ENCODE measurements at regions not wholly inside any gene's neighbourhood (a gene's known extent, or its start where the extent isn't known, plus 50 kb on each side); places are given as distances from the start of the nearest gene placed in this dataset.

- Mint-ChIP-seq H3K27ac (no peak overlapping the region), H3K27me3 (no peaks in the 10 kb centered on the region), H3K9me3 (ENCODE audit: insufficient read depth) (peaks cover 2% of the 10 kb centered on the region), H3K4me3 (no peak overlapping the region), H3K4me1 (no peaks in the 10 kb centered on the region)
- no peaks in the 10 kb centered on the region for H3K27me3 ChIP-seq (replicated peaks in 1 of 4; ENCODE audit: control extremely low read depth in 1 of 4, control insufficient read depth in 3 of 4, insufficient read depth in 4 of 4, low read length in 3 of 4)
- no peak overlapping the region for H3K4me2 ChIP-seq (replicated peaks; ENCODE audit: low read depth, low read length, poor library complexity, severe bottlenecking)
- WGBS (ENCODE audit: insufficient coverage): no CpG with 5 or more reads among the region's 1 CpG
- H3K9ac ChIP-seq (ENCODE audit: low read length): no peak overlapping the region
- H4K20me1 ChIP-seq (ENCODE audit: control insufficient read depth, insufficient read depth, low read length, poor library complexity, severe bottlenecking): no peaks in the 10 kb centered on the region
- TF ChIP-seq, protein P1, sequence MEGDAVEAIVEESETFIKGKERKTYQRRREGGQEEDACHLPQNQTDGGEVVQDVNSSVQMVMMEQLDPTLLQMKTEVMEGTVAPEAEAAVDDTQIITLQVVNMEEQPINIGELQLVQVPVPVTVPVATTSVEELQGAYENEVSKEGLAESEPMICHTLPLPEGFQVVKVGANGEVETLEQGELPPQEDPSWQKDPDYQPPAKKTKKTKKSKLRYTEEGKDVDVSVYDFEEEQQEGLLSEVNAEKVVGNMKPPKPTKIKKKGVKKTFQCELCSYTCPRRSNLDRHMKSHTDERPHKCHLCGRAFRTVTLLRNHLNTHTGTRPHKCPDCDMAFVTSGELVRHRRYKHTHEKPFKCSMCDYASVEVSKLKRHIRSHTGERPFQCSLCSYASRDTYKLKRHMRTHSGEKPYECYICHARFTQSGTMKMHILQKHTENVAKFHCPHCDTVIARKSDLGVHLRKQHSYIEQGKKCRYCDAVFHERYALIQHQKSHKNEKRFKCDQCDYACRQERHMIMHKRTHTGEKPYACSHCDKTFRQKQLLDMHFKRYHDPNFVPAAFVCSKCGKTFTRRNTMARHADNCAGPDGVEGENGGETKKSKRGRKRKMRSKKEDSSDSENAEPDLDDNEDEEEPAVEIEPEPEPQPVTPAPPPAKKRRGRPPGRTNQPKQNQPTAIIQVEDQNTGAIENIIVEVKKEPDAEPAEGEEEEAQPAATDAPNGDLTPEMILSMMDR (IDR thresholded peaks at IDR 0.05): no peak
- no peak for TF ChIP-seq EZH2 (IDR thresholded peaks at IDR 0.05; ENCODE audit: borderline replicate concordance, insufficient read depth, low read depth, low read length, poor library complexity, severe bottlenecking)
- ATAC-seq (ENCODE audit: low read depth): no peak
- H2AFZ ChIP-seq (ENCODE audit: insufficient read depth, low read depth, low read length, poor library complexity, severe bottlenecking): no peak overlapping the region
- H3K4me3 ChIP-seq (ENCODE audit: control extremely low read depth in 1 of 5, extremely low read depth in 1 of 5, insufficient read depth in 1 of 5, low read depth in 2 of 5, low read length in 4 of 5): no peak overlapping the region
- DNase-seq: no peak
- no peaks in the 10 kb centered on the region for H3K36me3 ChIP-seq (replicated peaks in 1 of 2; ENCODE audit: control extremely low read depth in 1 of 2, control insufficient read depth in 1 of 2, extremely low read depth in 1 of 2, insufficient read depth in 2 of 2, low read length in 1 of 2)
- H3K4me1 ChIP-seq (ENCODE audit: control insufficient read depth in 2 of 2, insufficient read depth in 2 of 2, low read length in 2 of 2): no peaks in the 10 kb centered on the region
- no peaks in the 10 kb centered on the region for H3K9me3 ChIP-seq (ENCODE audit: control extremely low read depth in 1 of 3, control insufficient read depth in 2 of 3, insufficient read depth in 1 of 3, low read length in 2 of 3)
- H3K79me2 ChIP-seq (ENCODE audit: control insufficient read depth, insufficient read depth, low read length): no peaks in the 10 kb centered on the region
- no peak overlapping the region for H3K27ac ChIP-seq (ENCODE audit: low read length in 2 of 2)
- intact Hi-C loops (cut with micrococcal nuclease): no loop called here
- POLR2A ChIA-PET: no interaction called here
- CTCF ChIA-PET: no interaction called here
These were observed 659.6 kb upstream of the INTU start for GRCh38 chr4:126973201-126973600.

DNA sequence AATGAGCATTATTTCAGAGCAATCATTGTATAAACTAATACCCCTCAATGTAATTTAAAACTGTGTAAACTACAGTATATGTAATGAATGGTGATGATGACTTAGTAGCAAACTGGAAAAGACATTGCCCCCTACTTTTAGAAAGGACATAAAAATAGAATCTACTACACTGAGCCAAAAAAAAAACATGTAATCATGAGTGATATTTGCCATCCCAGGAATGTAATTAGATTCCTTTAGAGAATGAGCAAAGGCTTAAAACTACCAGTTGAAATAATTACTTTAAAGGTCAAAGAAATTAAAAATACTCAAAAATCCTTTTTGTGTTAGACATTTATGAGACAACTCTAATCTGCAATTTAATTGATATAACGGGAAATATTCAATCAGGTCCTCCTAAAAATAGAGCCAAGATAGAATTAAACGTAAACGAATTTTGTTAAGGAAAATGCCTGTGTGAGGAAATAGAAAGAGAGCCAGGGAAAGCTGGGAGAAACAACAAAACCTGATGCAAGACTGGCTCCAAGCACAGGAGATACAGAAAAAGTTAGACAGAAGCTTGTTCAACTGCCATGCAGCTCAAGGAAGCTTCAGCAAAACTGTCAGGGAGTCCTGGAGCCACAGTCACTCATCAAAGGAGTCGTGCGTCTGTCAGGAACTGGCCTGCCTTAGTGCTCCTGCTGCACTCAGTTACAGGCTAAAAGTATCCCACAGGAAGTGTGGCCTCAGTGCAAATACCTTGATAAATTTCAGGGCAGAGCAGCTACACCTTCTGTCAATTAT, 655.7 kb upstream of the INTU start:
- TF ChIP-seq, protein P1 (IDR thresholded peaks at IDR 0.05): no peak
- TF ChIP-seq EZH2 (IDR thresholded peaks at IDR 0.05; ENCODE audit: borderline replicate concordance, insufficient read depth, low read depth, low read length, poor library complexity, severe bottlenecking): no peak
- Mint-ChIP-seq H3K9me3 (ENCODE audit: insufficient read depth) (peaks cover 4% of the 10 kb centered on the region), H3K27me3 (no peaks in the 10 kb centered on the region), H3K4me3 (no peak overlapping the region), H3K4me1 (no peaks in the 10 kb centered on the region), H3K27ac (no peak overlapping the region)
- DNase-seq (no peak), ATAC-seq (ENCODE audit: low read depth) (no peak)
- intact Hi-C loops (cut with micrococcal nuclease): no loop called here
- Histone ChIP-seq H3K36me3 (replicated peaks in 1 of 2; ENCODE audit: control extremely low read depth in 1 of 2, control insufficient read depth in 1 of 2, extremely low read depth in 1 of 2, insufficient read depth in 2 of 2, low read length in 1 of 2) (no peaks in the 10 kb centered on the region), H3K4me2 (replicated peaks; ENCODE audit: low read depth, low read length, poor library complexity, severe bottlenecking) (no peak overlapping the region), H3K27ac (ENCODE audit: low read length in 2 of 2) (no peak overlapping the region), H4K20me1 (ENCODE audit: control insufficient read depth, insufficient read depth, low read length, poor library complexity, severe bottlenecking) (no peaks in the 10 kb centered on the region), H3K9ac (ENCODE audit: low read length) (no peak overlapping the region), H3K9me3 (ENCODE audit: control extremely low read depth in 1 of 3, control insufficient read depth in 2 of 3, insufficient read depth in 1 of 3, low read length in 2 of 3) (peaks cover 0 to 1% (median 0%) of the 10 kb centered on the region in 3 donors), H3K27me3 (replicated peaks in 1 of 4; ENCODE audit: control extremely low read depth in 1 of 4, control insufficient read depth in 3 of 4, insufficient read depth in 4 of 4, low read length in 3 of 4) (no peaks in the 10 kb centered on the region), H3K4me3 (ENCODE audit: control extremely low read depth in 1 of 5, extremely low read depth in 1 of 5, insufficient read depth in 1 of 5, low read depth in 2 of 5, low read length in 4 of 5) (no peak overlapping the region), H3K4me1 (ENCODE audit: control insufficient read depth in 2 of 2, insufficient read depth in 2 of 2, low read length in 2 of 2) (no peaks in the 10 kb centered on the region), H2AFZ (ENCODE audit: insufficient read depth, low read depth, low read length, poor library complexity, severe bottlenecking) (no peak overlapping the region), H3K79me2 (ENCODE audit: control insufficient read depth, insufficient read depth, low read length) (no peaks in the 10 kb centered on the region)
- 53% methylated on average over 2 of the region's 5 CpGs for WGBS (ENCODE audit: insufficient coverage)
- POLR2A ChIA-PET: no interaction called here
- CTCF ChIA-PET: no interaction called here

Data from B cell (primary cell).